ENCODE measurements at regions not wholly inside any gene's neighbourhood (a gene's known extent, or its start where the extent isn't known, plus 50 kb on each side); places are given as distances from the start of the nearest gene placed in this dataset.

- no peak overlapping the region for H3K27ac ChIP-seq
- TF ChIP-seq CTCF (conservative IDR thresholded peaks at IDR 0.05): no peak
Measured at GRCh38 chr6:11654876-11655275, 117.3 kb downstream of the TMEM170B start.

- 0 out of 2 replicates have a peak overlapping the region, but pooled peaks have one; percentile 28 for H3K27ac ChIP-seq
- TF ChIP-seq CTCF (conservative IDR thresholded peaks at IDR 0.05): no peak
Measured at GRCh38 chr6:11656491-11656890, 118.9 kb downstream of the TMEM170B start.

DNA sequence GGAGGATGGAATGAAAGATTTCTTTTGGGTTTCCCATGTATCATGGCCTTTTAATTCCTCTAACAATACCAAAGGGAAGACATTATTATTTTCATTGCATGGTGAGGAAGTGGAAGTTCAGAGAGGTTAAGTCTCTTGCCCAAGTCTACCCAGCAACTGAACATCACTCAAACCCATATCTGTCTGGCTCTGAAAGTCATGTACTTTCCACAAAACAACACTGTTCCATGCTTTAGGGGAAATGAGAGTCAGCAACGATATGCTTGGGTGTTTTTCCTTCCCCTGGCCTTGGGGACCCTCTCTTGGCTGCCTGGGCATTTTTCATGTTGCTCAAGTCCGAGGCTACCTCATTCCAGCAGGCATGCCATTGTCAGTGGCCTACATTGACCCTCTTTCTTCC is 118.8 kb downstream of the ADTRP start:
- no peak overlapping the region for H3K27ac ChIP-seq
- TF ChIP-seq CTCF (conservative IDR thresholded peaks at IDR 0.05): no peak

GRCh38 chr6:11662323-11662722 is 116.3 kb downstream of the ADTRP start:
- TF ChIP-seq CTCF (conservative IDR thresholded peaks at IDR 0.05): no peak
- no peak overlapping the region for H3K27ac ChIP-seq

- no peak for TF ChIP-seq CTCF (conservative IDR thresholded peaks at IDR 0.05)
- H3K27ac ChIP-seq: no peak overlapping the region
Measured at GRCh38 chr6:11663519-11663918, 115.1 kb downstream of the ADTRP start.

Data from VCaP (cell line).